Kidney (tissue), 13 donors: ENCODE measurements at regions not wholly inside any gene's neighbourhood (a gene's known extent, or its start where the extent isn't known, plus 50 kb on each side); places are given as distances from the start of the nearest gene placed in this dataset.

ENCODE experiments used
- DNase-seq, 5 donors: peaks; one replicate each; pipeline ENCODE4 v3.0.0-alpha.2; 2013 to 2020
- FAIRE-seq: peaks from 2 replicates; lab custom pipeline; 2012; peaks lifted over from hg19 to GRCh38; lab: Jason Lieb, UNC
- H3K27ac ChIP-seq, 2 donors: one replicate each; pipeline ENCODE4 v1.7.0; 2013; ENCODE audit warnings: low read depth in 2 of 2, low read length in 2 of 2, inconsistent platforms in 1 of 2
- H3K27me3 ChIP-seq: one replicate; pipeline ENCODE4 v1.7.1; 2013; ENCODE audit warnings: low read length, inconsistent platforms; ENCODE audit not compliant: control insufficient read depth, insufficient read depth
- H3K36me3 ChIP-seq, 3 donors: one replicate each; pipeline versions ENCODE4 v1.7.0 to v1.7.1; 2013; ENCODE audit warnings: low read length in 3 of 3, control low read depth in 1 of 3, inconsistent platforms in 1 of 3; ENCODE audit not compliant: insufficient read depth in 3 of 3, control insufficient read depth in 2 of 3
- H3K4me1 ChIP-seq, 3 donors: one replicate each; pipeline versions ENCODE4 v1.7.0 to v1.7.1; 2013; ENCODE audit warnings: low read length in 3 of 3, inconsistent platforms in 1 of 3, low read depth in 1 of 3; ENCODE audit not compliant: control insufficient read depth in 2 of 3, insufficient read depth in 2 of 3
- H3K4me3 ChIP-seq, 3 donors: one replicate each; pipeline versions ENCODE4 v1.7.0 to v1.8.1; 2013; ENCODE audit warnings: low read length in 3 of 3, control low read depth in 1 of 3, inconsistent platforms in 1 of 3
- H3K9ac ChIP-seq, 3 donors: one replicate each; pipeline versions ENCODE4 v1.7.0 to v1.7.1; 2013; ENCODE audit warnings: low read length in 3 of 3, control low read depth in 1 of 3, inconsistent platforms in 1 of 3
- H3K9me3 ChIP-seq, 3 donors: one replicate each; pipeline versions ENCODE4 v1.7.0 to v1.7.1; 2013; ENCODE audit warnings: low read length in 3 of 3, control low read depth in 1 of 3, inconsistent platforms in 1 of 3; ENCODE audit not compliant: control insufficient read depth in 2 of 3, insufficient read depth in 1 of 3
- CTCF ChIP-seq: IDR thresholded peaks from 3 replicates; pipeline ENCODE4 v1.5.1; 2012; ENCODE audit warnings: mild to moderate bottlenecking, moderate library complexity, borderline replicate concordance; ENCODE audit not compliant: insufficient read depth; ENCODE audit errors: extremely low read depth
- intact Hi-C: fragments of 100-400 bp; cut with DNase I; formaldehyde crosslinking; loops from one replicate; pipeline ENCODE4 v1.11.1; 2022
- donor health status: control.
- donor health status: control.
- donor health status: control.
- donor health status: control.
- donor health status: control.
- donor health status: DM: yes; HTN: yes; CAD: no.
- donor health status: Normal renal cell carcinoma (clear cell type).

GRCh38 chrX:43467608-43468234, 188.4 kb upstream of the MAOA start:
- no peak overlapping the region for H3K27ac ChIP-seq
- intact Hi-C loops: no loop called here
- H3K4me3 ChIP-seq: no peak overlapping the region
- H3K36me3 ChIP-seq: no peaks in the 10 kb centered on the region
- no peaks in the 10 kb centered on the region for H3K9me3 ChIP-seq
- H3K4me1 ChIP-seq: no peaks in the 10 kb centered on the region
- H3K27me3 ChIP-seq: no peaks in the 10 kb centered on the region
- FAIRE-seq (no peak), DNase-seq (peak in 1 of 5 donors; percentile 60)
- H3K9ac ChIP-seq: no peak overlapping the region
- no peak for TF ChIP-seq CTCF

- H3K4me3 ChIP-seq: no peak overlapping the region
- intact Hi-C loops: no loop called here
- DNase-seq (no peak), FAIRE-seq (peak; percentile 89)
- H3K27me3 ChIP-seq: no peaks in the 10 kb centered on the region
- no peaks in the 10 kb centered on the region for H3K4me1 ChIP-seq
- H3K9ac ChIP-seq: no peak overlapping the region
- no peaks in the 10 kb centered on the region for H3K36me3 ChIP-seq
- TF ChIP-seq CTCF: no peak
- H3K27ac ChIP-seq: no peak overlapping the region
- no peaks in the 10 kb centered on the region for H3K9me3 ChIP-seq
Observed at GRCh38 chrX:43469391-43470054, 186.6 kb upstream of the MAOA start.

- no peak for FAIRE-seq
- intact Hi-C loops: no loop called here
Observed at GRCh38 chrX:43474321-43474720, 181.8 kb upstream of the MAOA start.

More at GRCh38 chrX:43474321-43474720, 181.8 kb upstream of the MAOA start:
- Histone ChIP-seq H3K36me3 (no peaks in the 10 kb centered on the region), H3K4me1 (no peaks in the 10 kb centered on the region), H3K9me3 (no peaks in the 10 kb centered on the region), H3K9ac (no peak overlapping the region), H3K27ac (no peak overlapping the region), H3K4me3 (no peak overlapping the region), H3K27me3 (no peaks in the 10 kb centered on the region)
- no peak for DNase-seq
- no peak for TF ChIP-seq CTCF
